K562 (cell line): ENCODE measurements at regions not wholly inside any gene's neighbourhood (a gene's known extent, or its start where the extent isn't known, plus 50 kb on each side); places are given as distances from the start of the nearest gene placed in this dataset.

Experiments
- ATAC-seq: fragments of 200-7000 bp; cut with Tn5 transposase; 3 replicates; pipeline ENCODE4 v1.9.1; 2020; ENCODE audit warnings: moderate library complexity
- BruUV-seq: library from RNA; stranded (reverse); fragments of 400-500 nt; replicated peaks from 2 replicates; lab custom pipeline; 2021; lab: Mats Ljungman, UMichigan
- CTCF ChIA-PET: fragments of 300-600 bp; formaldehyde crosslinking; extraction: SDS; loops from one replicate; lab custom pipeline; 2021; ENCODE audit warnings: low intra/inter-chr PET ratio; lab: Yijun Ruan, JAX
- POLR2A ChIA-PET: fragments of 300-600, 350-650 bp; sonication (Branson Sonifier 250); formaldehyde crosslinking; extraction: SDS; loops from one replicate; lab custom pipeline; 2021; ENCODE audit warnings: antibody characterized with exemption, inconsistent platforms; lab: Yijun Ruan, JAX
- DNase-seq, 4 experiments: peaks; one replicate each; pipeline versions ENCODE4 v3.0.0 to v3.0.0-alpha.2; 2011 to 2018; ENCODE audit warnings: low spot score in 3 of 4, mixed read lengths in 3 of 4; ENCODE audit errors: extremely low read depth in 1 of 4
- FAIRE-seq: peaks from 2 replicates; lab custom pipeline; 2011; peaks lifted over from hg19 to GRCh38; lab: Jason Lieb, UNC
- H2AFZ ChIP-seq: 2 replicates; pipeline ENCODE4 v1.6.0; 2011; ENCODE audit warnings: low read depth, low read length, control low read depth, inconsistent platforms
- H3K27ac ChIP-seq: fragments of 200-600 bp; 3 replicates; pipeline ENCODE4 v1.8.0; 2011; ENCODE audit warnings: low read depth, mild to moderate bottlenecking, control low read depth, inconsistent platforms, low read length, moderate library complexity, mixed read lengths; ENCODE audit errors: extremely low read depth
- H3K27me3 ChIP-seq, 2 experiments: fragments of 300-600 bp in 1 of 2; 2 replicates in 1 of 2; 3 replicates in 1 of 2; pipeline versions ENCODE4 v1.6.0 to v1.8.0; 2011; ENCODE audit warnings: inconsistent platforms in 2 of 2, low read length in 2 of 2, mild to moderate bottlenecking in 1 of 2, mixed read lengths in 1 of 2, moderate library complexity in 1 of 2; ENCODE audit not compliant: control insufficient read depth in 2 of 2, insufficient read depth in 2 of 2
- H3K36me3 ChIP-seq: fragments of 300-600 bp; 3 replicates; pipeline ENCODE4 v1.8.0; 2011; ENCODE audit warnings: mild to moderate bottlenecking, low read length, inconsistent platforms; ENCODE audit not compliant: control insufficient read depth, insufficient read depth
- H3K4me1 ChIP-seq, 2 experiments: fragments of 200-600 bp in 1 of 2; replicated peaks in 1 of 2; 2 replicates in 1 of 2; 3 replicates in 1 of 2; pipeline versions ENCODE4 v1.5.1 to v1.8.0; 2011; ENCODE audit warnings: inconsistent platforms in 2 of 2, low read length in 2 of 2, mild to moderate bottlenecking in 1 of 2, mixed read lengths in 1 of 2, moderate library complexity in 1 of 2; ENCODE audit not compliant: control insufficient read depth in 2 of 2, insufficient read depth in 2 of 2
- H3K4me2 ChIP-seq: 2 replicates; pipeline ENCODE4 v1.6.1; 2011; ENCODE audit warnings: low read length, control low read depth, inconsistent platforms, mixed read lengths; ENCODE audit not compliant: insufficient read depth
- H3K4me3 ChIP-seq: fragments of 200-600 bp; sonication (generic), shearing (Covaris generic); 2 replicates; pipeline ENCODE4 v1.5.1; 2016; ENCODE audit warnings: control low read depth, inconsistent platforms
- H3K79me2 ChIP-seq: fragments of 200-600 bp; 3 replicates; pipeline ENCODE4 v1.8.0; 2011; ENCODE audit warnings: low read length, inconsistent platforms; ENCODE audit not compliant: control insufficient read depth, insufficient read depth
- H3K9ac ChIP-seq, 2 experiments: 2 replicates each; pipeline versions ENCODE4 v1.6.0 to v1.6.1; 2011; ENCODE audit warnings: low read depth in 2 of 2, low read length in 2 of 2, control low read depth in 1 of 2, inconsistent platforms in 1 of 2, mild to moderate bottlenecking in 1 of 2, mixed read lengths in 1 of 2; ENCODE audit not compliant: insufficient read depth in 1 of 2
- H3K9me1 ChIP-seq: one replicate; pipeline ENCODE4 v1.6.0; 2011; ENCODE audit warnings: inconsistent platforms, mild to moderate bottlenecking, low read length, moderate library complexity; ENCODE audit not compliant: control insufficient read depth, insufficient read depth
- H3K9me3 ChIP-seq: replicated peaks from 2 replicates; pipeline ENCODE4 v1.5.1; 2011; ENCODE audit warnings: low read depth, low read length, inconsistent platforms; ENCODE audit not compliant: control insufficient read depth, insufficient read depth
- H4K20me1 ChIP-seq: replicated peaks from 2 replicates; pipeline ENCODE4 v1.6.1; 2011; ENCODE audit warnings: low read length, inconsistent platforms, mixed read lengths; ENCODE audit not compliant: control insufficient read depth, insufficient read depth
- EZH2 ChIP-seq: IDR thresholded peaks from 2 replicates; pipeline ENCODE4 v1.6.1; 2012; ENCODE audit warnings: low read depth, mild to moderate bottlenecking, inconsistent platforms, low read length, borderline replicate concordance
- GTF2B ChIP-seq: IDR thresholded peaks from 2 replicates; pipeline ENCODE4 v1.6.1; 2011; ENCODE audit not compliant: insufficient read length; ENCODE audit errors: extremely low read depth
- HNRNPK ChIP-seq: fragments of 200-400 bp; formaldehyde crosslinking; IDR thresholded peaks from one replicate; pipeline ENCODE4 v1.6.1; 2018; ENCODE audit warnings: mild to moderate bottlenecking, low read depth, low read length; ENCODE audit not compliant: poor library complexity, severe bottlenecking
- IFI16 ChIP-seq: fragments of 250-450 bp; sonication (Bioruptor Pico); IDR thresholded peaks from 2 replicates; pipeline ENCODE4 v2.1.2; 2022; ENCODE audit warnings: mild to moderate bottlenecking, inconsistent platforms
- NR2F6 ChIP-seq: fragments of 450-650 bp; formaldehyde crosslinking; IDR thresholded peaks from 2 replicates; pipeline ENCODE4 v1.4.0; 2020; ENCODE audit warnings: mild to moderate bottlenecking
- PHB ChIP-seq: fragments of 250-450 bp; sonication (Bioruptor Pico); IDR thresholded peaks from 2 replicates; pipeline ENCODE4 v1.5.0; 2021
- RERE ChIP-seq: sonication (generic); formaldehyde crosslinking; IDR thresholded peaks from 2 replicates; pipeline ENCODE4 v1.8.0; 2023; ENCODE audit warnings: missing genetic modification reagents, mild to moderate bottlenecking, borderline replicate concordance
- TEAD4 ChIP-seq, 2 experiments: sonication (generic) in 1 of 2; formaldehyde crosslinking in 1 of 2; IDR thresholded peaks; 2 replicates each; pipeline versions ENCODE4 v1.6.1 to v1.8.0; 2012 to 2022; ENCODE audit warnings: borderline replicate concordance in 1 of 2, inconsistent platforms in 1 of 2, low read length in 1 of 2, mild to moderate bottlenecking in 1 of 2, missing genetic modification reagents in 1 of 2
- THAP12 ChIP-seq: fragments of 250-450 bp; sonication (Bioruptor Pico); IDR thresholded peaks from 2 replicates; pipeline ENCODE4 v1.9.0; 2021; ENCODE audit warnings: mild to moderate bottlenecking, inconsistent platforms
- ZNF589 ChIP-seq: fragments of 200-800 bp; sonication (Bioruptor generic); IDR thresholded peaks from 2 replicates; pipeline ENCODE4 v1.6.1; 2016; ENCODE audit warnings: low read depth, missing genetic modification characterization, missing compliant biosample characterization
- ZNF639 ChIP-seq, 2 experiments: fragments of 200-800 bp in 1 of 2; sonication (Bioruptor generic) in 1 of 2; sonication (generic) in 1 of 2; formaldehyde crosslinking in 1 of 2; IDR thresholded peaks in 1 of 2; conservative IDR thresholded peaks in 1 of 2; 2 replicates each; pipeline versions ENCODE4 v1.5.0 to v1.6.1; 2016 to 2020; ENCODE audit warnings: missing compliant biosample characterization in 1 of 2, missing genetic modification characterization in 1 of 2, missing genetic modification reagents in 1 of 2
- WGBS: fragments of 100-300 bp; shearing (Covaris generic); methylation state at CpG from one replicate; pipeline ENCODE4 v1.1.6; 2016; ENCODE audit warnings: low coverage, mixed read lengths; ENCODE audit not compliant: insufficient coverage; ENCODE audit errors: missing lambda C conversion rate; 5-methylcytosine and 5-hydroxymethylcytosine counted together
- in situ Hi-C: fragments of 300-500 bp; cut with MboI; formaldehyde crosslinking; loops from 4 replicates; pipeline ENCODE4 v1.15.0; 2018; ENCODE audit warnings: inconsistent platforms, mixed read lengths
- intact Hi-C: fragments of 100-400 bp; cut with micrococcal nuclease; formaldehyde crosslinking; loops from 2 replicates; pipeline ENCODE4 v1.14.2; 2022

- Histone ChIP-seq H3K9ac (no peak overlapping the region), H3K4me1 (peaks cover 11 to 19% of the 10 kb centered on the region in 2 experiments), H3K79me2 (no peaks in the 10 kb centered on the region), H3K27ac (no peak overlapping the region), H2AFZ (no peak overlapping the region), H3K4me3 (no peak overlapping the region), H3K36me3 (peaks cover 12% of the 10 kb centered on the region; the same call in 2 of the 3 replicates), H3K27me3 (no peaks in the 10 kb centered on the region), H3K4me2 (no peak overlapping the region; the same call in 1 of the 2 replicates), H3K9me3 (no peaks in the 10 kb centered on the region), H4K20me1 (no peaks in the 10 kb centered on the region), H3K9me1 (no peaks in the 10 kb centered on the region)
- POLR2A ChIA-PET = interaction anchor here (1.2 kb wide), 1 partner anchor 9 kb away, joined by 3 read pairs; no protein-coding TSS in a partner anchor
- in situ Hi-C loops = no loop called here
- CTCF ChIA-PET = interaction anchor here (0.8 kb wide), 1 partner anchor 121 kb away, joined by 3 read pairs; no protein-coding TSS in a partner anchor
- no TSS peak for BruUV-seq
- intact Hi-C loops = no loop called here
- no peak for DNase-seq
- WGBS = 71% methylated on average over 2 of the region's 2 CpGs
- no peak for FAIRE-seq
- ATAC-seq = no peak
- no peak for TF ChIP-seq ZNF589
- TF ChIP-seq EZH2 = no peak
- TF ChIP-seq TEAD4 (IDR thresholded peaks at IDR 0.05; ENCODE audit: low read length) = no peak
- TF ChIP-seq TEAD4 (CRISPR knock-in tag; IDR thresholded peaks at IDR 0.05; ENCODE audit: borderline replicate concordance) = no peak
- no peak for TF ChIP-seq NR2F6 (CRISPR knock-in tag)
- TF ChIP-seq GTF2B = no peak
- TF ChIP-seq THAP12 = no peak
- TF ChIP-seq IFI16 (CRISPR knock-in tag) = no peak
- no peak for TF ChIP-seq RERE
- no peak for TF ChIP-seq ZNF639 (CRISPR knock-in tag; conservative IDR thresholded peaks at IDR 0.05 in 1 of 2, IDR thresholded peaks at IDR 0.05 in 1 of 2)
- no peak for TF ChIP-seq HNRNPK
- TF ChIP-seq PHB (CRISPR knock-in tag) = no peak
- TF ChIP-seq, all 486 proteins: peak for 0
Observed at GRCh38 chr3:141432904-141433303, 53.9 kb upstream of the RASA2 start.
